Astrocyte (in vitro differentiated cells and primary cell): ENCODE measurements at regions not wholly inside any gene's neighbourhood (a gene's known extent, or its start where the extent isn't known, plus 50 kb on each side); places are given as distances from the start of the nearest gene placed in this dataset.

ENCODE experiments used
- DNase-seq: peaks from one replicate; pipeline ENCODE4 v3.0.0-alpha.2; 2010; ENCODE audit warnings: low read depth
- FAIRE-seq: peaks from 2 replicates; lab custom pipeline; 2011; peaks lifted over from hg19 to GRCh38; lab: Jason Lieb, UNC
- H2AFZ ChIP-seq: 2 replicates; pipeline ENCODE4 v1.6.0; 2012; ENCODE audit warnings: low read depth, low read length, inconsistent platforms
- H3K27ac ChIP-seq: 2 replicates; pipeline ENCODE4 v1.5.1; 2011; ENCODE audit warnings: low read depth, low read length, inconsistent platforms
- H3K27me3 ChIP-seq: 2 replicates; pipeline ENCODE4 v1.6.0; 2011; ENCODE audit warnings: low read length, inconsistent platforms; ENCODE audit not compliant: insufficient read depth
- H3K36me3 ChIP-seq: 2 replicates; pipeline ENCODE4 v1.5.1; 2011; ENCODE audit warnings: low read length, inconsistent platforms; ENCODE audit not compliant: insufficient read depth
- H3K4me1 ChIP-seq: 2 replicates; pipeline ENCODE4 v1.5.1; 2011; ENCODE audit warnings: low read length, inconsistent platforms; ENCODE audit not compliant: insufficient read depth
- H3K4me2 ChIP-seq: 2 replicates; pipeline ENCODE4 v1.6.0; 2012; ENCODE audit warnings: low read length, inconsistent platforms
- H3K4me3 ChIP-seq: 2 replicates; pipeline ENCODE4 v1.5.1; 2011; ENCODE audit warnings: low read depth, mild to moderate bottlenecking, low read length, inconsistent platforms; ENCODE audit not compliant: insufficient read depth
- H3K79me2 ChIP-seq: 2 replicates; pipeline ENCODE4 v1.6.0; 2012; ENCODE audit warnings: mild to moderate bottlenecking, low read length, inconsistent platforms; ENCODE audit not compliant: insufficient read depth
- H3K9ac ChIP-seq: 2 replicates; pipeline ENCODE4 v1.6.0; 2012; ENCODE audit warnings: mild to moderate bottlenecking, low read length, inconsistent platforms
- H3K9me3 ChIP-seq: 2 replicates; pipeline ENCODE4 v1.5.1; 2012; ENCODE audit warnings: low read depth, mild to moderate bottlenecking, low read length, inconsistent platforms; ENCODE audit not compliant: insufficient read depth
- H4K20me1 ChIP-seq: 2 replicates; pipeline ENCODE4 v1.6.0; 2012; ENCODE audit warnings: low read length, inconsistent platforms; ENCODE audit not compliant: insufficient read depth
- H3K27ac Mint-ChIP-seq: one replicate; pipeline ENCODE4 v1.8.0; 2021; ENCODE audit warnings: mild to moderate bottlenecking, mixed read lengths; ENCODE audit not compliant: unreplicated experiment
- H3K27me3 Mint-ChIP-seq: one replicate; pipeline ENCODE4 v1.8.0; 2021; ENCODE audit warnings: low read depth, mixed read lengths; ENCODE audit not compliant: unreplicated experiment
- H3K36me3 Mint-ChIP-seq: one replicate; pipeline ENCODE4 v1.8.0; 2021; ENCODE audit warnings: low read depth, mixed read lengths; ENCODE audit not compliant: unreplicated experiment
- H3K4me1 Mint-ChIP-seq: one replicate; pipeline ENCODE4 v1.8.0; 2021; ENCODE audit warnings: low read depth, mixed read lengths; ENCODE audit not compliant: unreplicated experiment
- H3K4me3 Mint-ChIP-seq: one replicate; pipeline ENCODE4 v1.8.0; 2021; ENCODE audit warnings: mild to moderate bottlenecking, moderate library complexity, mixed read lengths; ENCODE audit not compliant: unreplicated experiment
- H3K9me3 Mint-ChIP-seq: one replicate; pipeline ENCODE4 v1.8.0; 2021; ENCODE audit warnings: mild to moderate bottlenecking, mixed read lengths; ENCODE audit not compliant: unreplicated experiment
- CTCF ChIP-seq: IDR thresholded peaks from 2 replicates; pipeline ENCODE4 v1.5.1; 2011; ENCODE audit warnings: low read depth, mild to moderate bottlenecking, inconsistent platforms, low read length, moderate library complexity; ENCODE audit not compliant: insufficient read depth
- EZH2 ChIP-seq: IDR thresholded peaks from 2 replicates; pipeline ENCODE4 v1.6.1; 2012; ENCODE audit warnings: mild to moderate bottlenecking, low read length, inconsistent platforms; ENCODE audit not compliant: insufficient read depth

GRCh38 chrX:99761731-99762130 lies 648.3 kb downstream of the PCDH19 start:
- DNase-seq (no peak), FAIRE-seq (no peak)
- Histone ChIP-seq H3K27me3 (no peaks in the 10 kb centered on the region), H3K4me1 (no peaks in the 10 kb centered on the region), H3K9ac (no peak overlapping the region), H3K4me2 (no peak overlapping the region), H3K27ac (no peak overlapping the region), H3K4me3 (no peak overlapping the region), H3K79me2 (no peaks in the 10 kb centered on the region), H4K20me1 (no peaks in the 10 kb centered on the region), H3K36me3 (no peaks in the 10 kb centered on the region), H3K9me3 (no peaks in the 10 kb centered on the region), H2AFZ (no peak overlapping the region)
- Mint-ChIP-seq H3K4me1 (no peaks in the 10 kb centered on the region), H3K36me3 (no peaks in the 10 kb centered on the region), H3K27ac (no peak overlapping the region), H3K27me3 (no peaks in the 10 kb centered on the region), H3K9me3 (peaks cover 5% of the 10 kb centered on the region), H3K4me3 (no peak overlapping the region)
- TF ChIP-seq EZH2: no peak
- TF ChIP-seq CTCF: no peak

GRCh38 chrX:99752776-99753175 lies 657.3 kb downstream of the PCDH19 start:
- Mint-ChIP-seq H3K27me3 (no peaks in the 10 kb centered on the region), H3K4me3 (no peak overlapping the region), H3K4me1 (no peaks in the 10 kb centered on the region), H3K36me3 (no peaks in the 10 kb centered on the region), H3K27ac (no peak overlapping the region), H3K9me3 (no peaks in the 10 kb centered on the region)
- DNase-seq (no peak), FAIRE-seq (peak; percentile 66)
- Histone ChIP-seq H3K79me2 (no peaks in the 10 kb centered on the region), H3K27me3 (no peaks in the 10 kb centered on the region), H3K4me2 (no peak overlapping the region), H3K27ac (no peak overlapping the region), H3K4me3 (no peak overlapping the region), H3K4me1 (no peaks in the 10 kb centered on the region), H3K9me3 (no peaks in the 10 kb centered on the region), H4K20me1 (no peaks in the 10 kb centered on the region), H2AFZ (no peak overlapping the region), H3K36me3 (no peaks in the 10 kb centered on the region), H3K9ac (no peak overlapping the region)
- TF ChIP-seq EZH2 (no peak), CTCF (no peak)

GRCh38 chrX:99750721-99751120 lies 659.4 kb downstream of the PCDH19 start:
- H3K27me3 ChIP-seq: no peaks in the 10 kb centered on the region
- no peak overlapping the region for H3K4me3 Mint-ChIP-seq
- no peak for TF ChIP-seq EZH2
- no peak for TF ChIP-seq CTCF

More at GRCh38 chrX:99750721-99751120, 659.4 kb downstream of the PCDH19 start:
- Histone ChIP-seq H3K4me3 (no peak overlapping the region), H3K36me3 (no peaks in the 10 kb centered on the region), H2AFZ (no peak overlapping the region), H3K27ac (no peak overlapping the region), H3K9ac (no peak overlapping the region), H3K79me2 (no peaks in the 10 kb centered on the region), H4K20me1 (no peaks in the 10 kb centered on the region), H3K9me3 (no peaks in the 10 kb centered on the region), H3K4me1 (no peaks in the 10 kb centered on the region), H3K4me2 (no peak overlapping the region)
- Mint-ChIP-seq H3K4me1 (no peaks in the 10 kb centered on the region), H3K36me3 (no peaks in the 10 kb centered on the region), H3K27me3 (no peaks in the 10 kb centered on the region), H3K9me3 (no peaks in the 10 kb centered on the region), H3K27ac (no peak overlapping the region)
- no peak for FAIRE-seq
- DNase-seq: no peak
